Glomerular visceral epithelial cell (primary cell): ENCODE measurements at regions not wholly inside any gene's neighbourhood (a gene's known extent, or its start where the extent isn't known, plus 50 kb on each side); places are given as distances from the start of the nearest gene placed in this dataset.

Experiments
- DNase-seq: peaks from one replicate; pipeline ENCODE4 v3.0.0-alpha.2; 2016; ENCODE audit errors: extremely low spot score

DNA sequence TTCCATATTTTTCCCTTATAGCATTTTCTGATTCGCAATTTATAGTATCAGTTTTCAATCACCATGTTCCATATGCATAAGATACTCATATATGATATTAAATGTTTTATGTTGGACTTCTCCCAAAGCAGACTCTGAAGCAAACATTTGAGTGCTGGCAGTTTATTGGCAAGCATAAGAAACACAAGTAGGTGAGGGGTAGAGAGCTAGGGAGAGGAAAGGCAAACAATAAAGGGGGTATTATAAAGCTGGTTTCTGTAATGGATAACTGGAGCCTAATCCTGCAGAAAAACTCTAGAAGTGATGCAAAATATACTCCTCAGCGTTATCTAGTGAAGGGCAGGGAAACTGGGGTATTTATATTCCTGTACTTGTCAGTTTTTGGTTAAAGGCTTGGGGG is 491.5 kb upstream of the TGFBR2 start:
- no peak for DNase-seq

DNA sequence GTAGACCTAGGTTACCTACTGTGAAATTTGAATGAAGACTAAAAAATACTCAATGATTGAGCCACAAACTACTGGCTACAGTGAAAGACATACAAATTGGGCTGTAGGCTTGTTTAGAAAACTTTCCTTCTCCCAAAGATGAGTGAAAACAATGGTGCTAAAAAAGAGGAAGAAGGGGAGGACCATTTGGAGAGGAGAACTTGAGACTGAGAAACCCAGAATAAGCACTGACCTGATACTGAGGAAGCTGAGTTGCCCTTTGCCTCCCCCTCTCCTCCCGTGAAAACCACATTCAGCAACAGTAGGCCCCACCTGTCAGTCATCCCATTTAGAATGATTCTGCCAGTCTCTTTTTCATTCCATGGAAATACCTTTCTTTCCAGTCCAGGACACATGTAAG is 484.0 kb upstream of the TGFBR2 start:
- DNase-seq = no peak

DNA sequence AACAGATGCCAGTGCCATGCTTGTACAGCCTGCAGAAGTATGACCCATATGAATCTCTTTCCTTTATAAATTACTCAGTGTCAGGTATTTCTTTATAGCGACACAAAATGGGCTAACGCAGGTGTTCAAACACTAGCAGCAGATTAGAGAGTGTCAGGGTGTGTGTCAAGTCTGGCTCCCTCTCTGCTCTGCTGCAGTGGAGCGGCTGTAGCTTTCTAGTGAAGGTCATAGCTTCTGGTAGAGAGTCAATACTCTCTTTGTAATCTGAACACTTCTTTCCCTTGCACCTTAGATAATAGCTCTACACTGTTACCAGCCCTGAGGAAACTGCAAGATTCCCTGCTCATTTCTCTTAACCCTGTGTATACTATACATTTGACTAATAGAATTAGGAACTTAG is 483.2 kb upstream of the TGFBR2 start:
- DNase-seq = no peak

DNA sequence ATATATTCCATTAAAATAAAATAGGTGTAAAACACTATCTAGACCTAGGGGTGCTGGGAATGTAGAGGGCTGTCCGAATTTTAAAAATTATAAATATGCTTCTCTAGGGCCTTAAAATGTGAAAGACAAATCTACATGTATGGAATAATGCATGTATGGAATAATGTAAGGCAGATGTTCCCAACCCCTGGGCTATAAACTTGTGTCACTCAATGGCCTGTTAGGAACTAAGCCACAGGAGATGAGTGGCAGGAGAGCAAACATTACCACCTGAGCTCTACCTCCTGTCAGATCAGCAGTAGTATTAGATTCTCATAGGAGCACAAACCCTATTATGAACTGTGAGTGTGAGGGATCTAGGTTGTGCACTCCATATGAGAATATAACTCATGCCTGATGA is 482.6 kb upstream of the TGFBR2 start:
- no peak for DNase-seq

DNA sequence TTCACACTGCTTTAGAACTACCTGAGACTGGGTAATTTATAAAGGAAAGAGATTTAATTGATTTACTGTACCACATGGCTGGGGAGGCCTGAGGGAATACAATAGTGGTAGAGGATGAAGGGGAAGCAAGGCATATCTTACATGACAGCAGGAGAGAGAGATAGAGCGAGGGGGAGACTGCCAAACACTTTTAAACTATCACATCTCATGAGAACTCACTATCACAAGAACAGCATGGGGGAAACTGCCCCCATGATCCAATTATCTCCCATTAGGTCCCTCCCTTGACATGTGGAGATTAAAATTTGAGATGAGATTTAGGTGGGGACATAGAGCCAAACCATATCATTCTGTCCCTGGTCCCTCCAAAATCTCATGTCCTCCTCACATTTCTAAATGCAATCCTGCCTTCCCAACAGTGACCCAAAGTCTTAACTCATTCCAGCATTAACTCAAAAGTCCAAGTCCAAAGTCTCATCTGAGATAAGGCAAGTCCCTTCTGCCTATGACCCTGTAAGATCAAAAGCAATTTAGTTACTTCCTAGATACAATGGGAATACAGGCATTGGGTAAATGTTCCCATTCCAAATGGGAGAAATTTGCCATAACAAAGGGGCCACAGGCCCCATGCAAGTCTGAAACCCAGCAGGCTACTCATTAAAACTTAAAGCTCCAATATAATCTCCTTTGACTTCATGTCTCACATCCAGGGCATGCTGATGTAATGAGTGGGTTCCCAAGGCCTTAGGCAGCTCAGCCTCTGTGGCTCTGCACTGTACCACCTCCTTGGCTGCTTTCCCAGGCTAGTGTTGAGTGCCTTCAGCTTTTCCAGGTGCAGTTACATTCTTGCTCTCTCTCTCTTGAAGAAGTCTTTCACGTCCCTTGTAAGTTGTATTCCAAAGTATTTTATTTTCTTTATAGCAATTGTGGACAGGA is 481.7 kb upstream of the TGFBR2 start:
- peak; percentile 35 for DNase-seq

DNA sequence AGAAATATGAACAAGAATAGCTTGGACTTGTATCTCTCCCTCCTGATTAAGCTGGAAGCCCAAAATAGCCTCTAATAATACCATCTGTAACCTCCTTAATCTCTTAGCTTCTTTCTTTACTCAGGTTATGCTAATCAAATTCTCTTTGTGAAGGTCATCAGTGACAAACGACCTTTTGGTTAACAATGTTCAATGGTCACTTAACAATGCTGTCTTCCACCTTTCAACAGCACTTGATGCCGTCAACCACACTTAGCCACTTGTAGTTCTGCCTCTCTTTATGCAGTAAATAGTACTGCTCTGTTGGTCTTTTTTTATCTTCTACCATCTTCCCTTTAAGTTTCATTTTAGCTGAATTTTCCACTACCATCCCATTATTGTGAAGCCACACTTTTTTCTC is 476.6 kb upstream of the TGFBR2 start:
- no peak for DNase-seq

DNA sequence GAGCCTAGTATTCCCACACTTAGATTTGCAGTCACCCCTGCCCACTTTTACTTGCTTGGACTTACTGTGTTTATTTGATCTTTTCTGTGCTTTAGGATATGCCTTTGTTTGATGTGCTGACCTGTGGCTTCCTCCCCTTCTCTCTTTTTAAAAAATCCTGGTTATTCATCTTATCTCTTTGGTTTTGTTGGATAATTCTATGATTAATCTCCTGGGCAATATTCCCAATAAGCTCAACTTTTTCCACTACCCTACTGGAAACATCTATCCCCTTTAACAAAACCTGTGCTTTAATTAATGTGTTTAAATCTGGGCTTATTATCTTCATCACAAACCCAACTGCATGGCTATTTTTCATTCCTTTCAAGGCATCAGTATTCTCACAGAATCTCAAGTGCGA is 476.0 kb upstream of the TGFBR2 start:
- no peak for DNase-seq

DNA sequence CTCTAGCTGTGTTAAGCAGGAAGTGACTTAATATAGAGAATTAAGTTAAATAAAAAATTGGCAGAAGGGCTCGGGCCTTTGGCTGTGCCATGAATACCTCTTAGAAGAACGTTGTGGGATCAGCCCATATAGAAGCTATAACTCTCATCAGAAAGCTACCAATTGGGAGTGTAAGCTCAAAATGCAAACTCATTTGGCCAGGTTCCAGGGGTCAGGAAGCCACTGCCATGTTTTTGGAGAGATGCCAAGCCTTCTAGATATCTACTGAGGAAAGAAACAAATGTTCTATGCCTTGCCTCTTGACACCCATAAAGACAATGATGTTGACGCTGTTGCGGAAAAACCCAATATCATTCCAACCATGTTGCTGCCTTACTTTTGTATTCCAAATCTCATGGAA is 475.2 kb upstream of the TGFBR2 start:
- no peak for DNase-seq

DNA sequence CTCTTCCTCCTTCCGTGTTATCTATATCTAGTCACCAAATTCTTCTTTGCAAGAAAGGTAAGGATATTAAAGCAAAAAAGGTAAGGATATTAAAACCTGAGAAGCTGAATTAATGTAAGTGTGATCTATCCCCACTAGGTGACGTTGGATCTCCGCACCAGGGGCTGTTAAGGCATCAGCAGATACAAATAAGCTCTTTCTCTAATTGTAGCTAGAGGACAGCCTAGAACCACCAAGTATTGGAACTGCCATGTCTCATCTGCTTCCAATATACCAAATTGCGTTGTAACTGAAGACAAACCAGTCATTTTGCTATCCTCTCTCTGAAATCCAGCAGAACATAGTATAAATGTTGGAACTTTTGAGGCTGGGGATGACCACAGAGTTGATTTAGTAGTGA is 471.2 kb upstream of the TGFBR2 start:
- no peak for DNase-seq

DNA sequence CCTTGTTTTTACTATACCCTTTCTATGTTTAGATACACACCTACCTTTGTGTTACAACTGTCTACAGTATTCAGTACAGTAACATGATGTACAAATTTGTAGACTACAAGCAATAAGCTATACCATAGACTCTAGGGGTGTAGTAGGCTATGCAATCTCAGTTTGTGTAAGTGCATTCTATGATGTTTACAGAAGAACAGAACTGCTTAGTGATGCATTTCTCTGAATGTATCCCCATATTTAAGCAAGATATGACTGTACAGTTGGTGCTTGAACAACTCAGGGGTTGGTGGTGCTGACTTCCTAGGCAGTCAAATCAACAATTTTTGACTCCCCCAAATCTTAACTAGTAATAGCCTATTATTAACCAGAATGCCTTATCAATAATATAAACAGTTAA is 467.1 kb upstream of the TGFBR2 start:
- no peak for DNase-seq

DNA sequence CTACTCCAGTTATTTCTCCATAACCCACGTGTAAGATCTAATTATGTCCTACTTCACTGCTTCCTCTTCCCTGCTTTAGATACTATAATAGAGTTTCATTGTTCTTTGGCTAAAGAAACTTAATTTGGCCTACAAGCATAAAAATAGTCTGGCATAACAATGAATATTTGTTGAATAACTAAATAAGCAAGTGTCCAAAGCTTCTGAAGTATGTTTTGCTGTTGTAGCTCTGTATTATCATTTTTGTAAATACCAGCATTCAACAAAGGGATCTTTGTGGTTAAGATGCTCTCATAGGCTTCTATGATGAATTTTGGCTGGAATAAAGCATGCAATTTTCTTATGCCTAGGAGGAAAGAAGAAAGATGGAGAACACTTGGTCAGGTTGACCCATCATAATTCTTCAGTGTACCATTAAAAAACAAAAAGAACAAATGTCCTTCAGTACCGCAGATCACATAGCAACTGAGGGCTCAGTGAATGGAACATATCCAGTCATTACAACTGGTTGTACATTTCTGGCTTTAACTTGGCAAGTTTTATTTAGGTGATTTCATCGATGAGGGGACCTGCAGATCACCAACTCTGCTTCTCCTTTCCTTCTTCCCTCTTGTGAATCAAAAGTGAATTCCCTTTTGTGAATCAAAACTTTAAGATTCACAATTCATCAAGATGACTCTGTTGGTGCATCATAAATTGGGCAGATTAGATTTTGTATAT is 465.9 kb upstream of the TGFBR2 start:
- DNase-seq = no peak

DNA sequence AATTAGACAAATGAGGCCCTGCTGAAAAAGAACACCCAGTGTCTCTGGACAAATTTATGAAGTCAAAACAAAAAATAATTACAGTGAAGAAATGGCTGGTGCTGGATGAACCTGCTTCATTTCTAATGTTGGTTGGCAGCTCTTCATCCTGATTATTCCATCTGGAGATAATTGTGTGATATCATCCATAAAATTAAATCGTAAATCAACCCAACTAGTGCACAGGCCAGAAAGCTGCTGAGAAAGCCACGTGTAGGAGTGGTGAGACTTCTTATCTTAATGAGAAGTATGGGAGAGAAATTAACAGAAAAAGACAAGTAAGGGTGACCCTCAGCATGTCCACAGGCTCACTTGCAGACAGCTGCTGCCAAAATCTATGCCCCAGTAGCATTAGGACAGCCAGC is 465.2 kb upstream of the TGFBR2 start:
- DNase-seq = no peak

DNA sequence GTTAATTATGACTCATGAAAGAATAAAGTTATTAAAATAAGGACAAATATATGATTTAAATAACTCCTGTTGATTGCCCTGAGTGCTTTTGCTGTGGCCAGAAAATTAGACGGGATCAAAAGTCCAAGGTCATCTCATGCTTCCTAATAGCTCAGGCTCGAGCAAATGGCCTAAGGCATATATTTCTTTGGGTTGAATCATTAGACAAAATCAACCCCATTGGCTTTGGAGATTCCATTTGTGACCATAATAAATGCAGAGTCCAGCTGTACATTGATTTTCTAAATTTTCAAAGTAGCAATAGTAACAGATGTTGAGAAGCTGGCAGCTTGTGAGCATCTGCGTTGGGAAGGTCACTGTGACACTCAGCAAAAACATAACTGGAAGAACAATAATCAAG is 464.5 kb upstream of the TGFBR2 start:
- DNase-seq = no peak

DNA sequence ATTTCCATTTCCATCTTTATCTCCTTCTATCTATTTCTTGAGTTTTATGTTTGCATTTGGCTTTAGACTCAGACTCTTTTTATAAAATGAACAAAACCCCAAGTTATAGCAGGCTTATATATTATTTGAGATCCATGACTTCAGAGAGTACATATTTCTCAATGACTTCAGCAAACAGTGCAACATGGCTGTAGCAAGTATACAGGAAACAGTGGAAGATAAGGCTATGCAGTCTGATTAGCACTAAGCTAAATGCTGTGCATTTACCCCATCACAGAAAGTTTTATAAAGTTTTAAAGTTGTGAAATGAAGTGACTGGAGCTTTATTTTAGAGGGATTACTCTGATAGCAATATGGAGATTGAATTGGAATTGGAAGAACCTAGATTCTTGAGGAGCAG is 463.5 kb upstream of the TGFBR2 start:
- no peak for DNase-seq

DNA sequence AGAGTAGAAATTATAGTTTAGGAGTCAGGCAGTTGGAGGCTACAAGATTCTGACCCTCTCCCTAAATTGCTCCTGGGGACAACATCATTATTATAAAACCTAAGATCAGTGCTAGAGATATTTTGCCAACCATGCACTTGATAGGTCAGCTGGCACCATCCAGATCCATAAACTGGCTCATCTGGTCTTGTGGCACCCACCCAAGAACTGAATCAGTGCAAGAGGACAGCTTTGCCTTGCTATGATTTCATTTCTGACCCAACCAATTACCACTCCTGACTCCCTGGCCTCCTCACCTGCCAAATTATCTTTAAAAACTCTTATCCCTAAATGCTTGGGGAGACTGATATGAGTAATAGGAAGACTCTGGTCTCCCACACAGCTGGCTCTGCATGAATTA is 461.1 kb upstream of the TGFBR2 start:
- DNase-seq = no peak

DNA sequence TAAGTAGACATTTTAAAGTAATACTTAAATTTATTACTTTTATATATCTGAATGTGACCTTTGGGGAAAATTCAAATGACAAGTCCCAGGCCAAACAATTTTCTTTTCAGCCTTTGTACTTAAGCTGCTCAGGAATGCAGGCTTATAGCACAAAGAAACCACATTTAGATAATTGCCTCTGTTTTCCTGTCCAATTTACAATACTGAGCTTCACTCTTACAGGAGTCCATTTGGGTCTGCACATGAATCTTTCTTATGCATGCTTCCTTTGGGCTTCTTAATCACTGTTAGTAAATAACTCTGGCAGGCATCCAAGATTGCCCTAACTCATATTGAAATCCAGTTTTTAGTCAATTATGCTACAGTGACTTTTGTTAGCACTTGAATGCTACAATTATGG is 459.4 kb upstream of the TGFBR2 start:
- no peak for DNase-seq

DNA sequence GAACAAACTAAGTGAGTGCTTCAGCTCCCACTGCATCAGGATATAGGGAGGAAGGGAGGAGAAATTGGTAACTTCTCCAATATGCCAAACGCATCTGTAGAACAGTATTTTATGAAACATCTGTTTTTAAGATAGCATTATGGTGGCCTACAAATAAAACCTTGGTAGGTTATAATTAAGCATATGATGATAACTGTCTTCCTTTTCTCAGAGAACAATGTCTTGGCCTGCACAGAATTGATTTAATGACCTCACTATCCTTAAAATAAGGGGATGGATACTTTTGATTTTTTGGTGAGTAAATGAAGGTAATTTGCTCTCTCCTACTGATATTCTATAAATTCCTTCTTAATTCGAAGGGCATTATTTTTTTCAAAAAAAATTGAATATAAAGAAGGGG is 451.5 kb upstream of the TGFBR2 start:
- DNase-seq = no peak

DNA sequence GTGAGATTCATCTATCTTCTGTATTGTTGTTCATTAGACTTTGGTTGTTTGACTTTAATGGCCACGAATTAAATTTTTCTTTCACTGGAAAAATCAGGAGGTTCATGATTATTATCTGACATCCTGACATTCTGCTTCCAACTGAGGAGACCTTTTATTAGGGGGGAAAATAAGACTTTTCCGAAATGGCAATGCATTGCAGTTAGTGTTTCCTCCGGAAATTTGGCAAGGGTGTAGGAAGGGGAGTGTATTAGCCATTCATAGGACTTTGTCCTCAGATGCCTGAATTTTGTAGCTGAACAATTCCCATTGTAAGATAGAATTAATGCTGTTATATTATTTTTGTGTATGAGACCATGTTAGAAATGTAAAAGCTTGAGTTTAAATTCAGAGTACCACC is 450.6 kb upstream of the TGFBR2 start:
- DNase-seq = no peak

DNA sequence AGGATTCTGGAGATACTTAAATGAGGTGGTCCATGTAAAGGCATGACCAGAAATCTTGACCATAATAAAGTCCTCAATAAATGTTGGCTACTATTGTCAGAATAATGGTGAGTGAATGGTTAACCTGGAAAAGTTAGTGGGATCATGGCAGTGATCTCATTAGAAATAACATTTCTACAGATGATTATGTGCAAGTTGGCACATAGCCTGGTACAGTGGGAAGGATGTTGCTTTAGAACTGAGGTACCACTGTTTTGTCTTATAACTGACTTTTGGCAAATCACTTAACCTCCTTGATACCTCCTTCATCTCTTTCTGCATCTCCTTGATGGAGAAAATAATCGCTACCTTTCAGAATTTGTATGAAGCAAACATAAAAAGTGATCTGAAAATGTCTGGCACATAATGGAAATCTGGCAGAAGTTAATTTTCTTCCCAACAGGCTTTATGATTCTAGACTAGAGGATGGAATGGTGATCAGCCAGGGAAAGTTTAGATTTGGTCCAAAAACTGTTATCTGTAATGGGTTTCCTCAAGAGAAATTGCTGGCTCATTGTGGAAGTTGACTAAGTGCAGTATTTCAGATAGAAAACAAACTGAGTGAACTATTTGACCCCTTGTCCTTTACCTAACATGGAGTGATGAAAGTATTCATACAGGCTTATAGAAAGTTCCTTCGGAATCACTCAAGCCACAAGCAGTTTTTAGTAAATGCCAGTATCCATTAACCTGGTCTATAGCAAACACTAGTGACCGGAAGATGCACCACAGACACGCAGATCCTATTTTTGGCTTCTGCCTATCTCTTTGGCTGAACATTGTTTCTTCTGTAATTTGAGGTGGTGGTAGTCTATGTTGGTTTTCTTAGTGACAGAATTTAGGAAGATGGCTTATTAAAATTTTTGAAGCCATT is 449.6 kb upstream of the TGFBR2 start:
- DNase-seq = peak; percentile 21

DNA sequence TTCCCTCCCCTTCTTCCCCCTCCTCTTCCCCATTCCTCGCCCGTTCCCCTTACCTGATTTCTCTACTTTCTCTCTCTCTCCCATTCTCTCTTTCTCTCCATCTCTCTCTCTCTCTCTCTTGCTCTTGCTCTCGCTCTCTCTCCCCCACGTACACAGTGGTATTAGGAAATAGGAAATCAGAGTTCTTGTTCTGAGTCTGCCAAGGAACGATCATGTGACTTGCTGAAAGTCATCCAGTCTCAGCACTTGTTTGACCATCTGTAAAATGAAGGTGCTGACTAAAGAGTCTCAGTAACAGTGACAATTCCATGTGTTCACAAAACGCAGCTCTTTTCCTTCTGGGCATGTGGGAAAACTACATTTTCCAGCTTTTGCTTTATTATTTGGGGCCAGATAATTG is 445.0 kb upstream of the TGFBR2 start:
- no peak for DNase-seq

DNA sequence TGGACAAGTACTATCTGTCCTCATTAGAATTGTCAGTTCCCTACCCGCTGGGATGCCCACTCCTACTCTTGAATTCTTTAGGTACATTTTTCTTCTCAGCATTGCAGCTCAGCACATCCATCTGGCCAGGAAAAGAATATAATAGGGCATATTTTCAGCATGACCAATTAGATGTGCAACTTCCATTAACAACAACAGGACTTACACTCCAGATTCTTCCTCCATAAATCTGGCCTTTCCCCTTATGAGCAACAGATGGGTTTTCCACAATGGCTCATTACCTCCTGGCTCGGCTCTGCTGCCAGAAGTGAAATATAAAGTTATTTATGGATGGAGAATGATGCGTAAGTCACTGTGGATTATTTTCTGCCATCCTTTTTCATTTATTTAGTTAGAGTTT is 443.8 kb upstream of the TGFBR2 start:
- DNase-seq = peak; percentile 24

DNA sequence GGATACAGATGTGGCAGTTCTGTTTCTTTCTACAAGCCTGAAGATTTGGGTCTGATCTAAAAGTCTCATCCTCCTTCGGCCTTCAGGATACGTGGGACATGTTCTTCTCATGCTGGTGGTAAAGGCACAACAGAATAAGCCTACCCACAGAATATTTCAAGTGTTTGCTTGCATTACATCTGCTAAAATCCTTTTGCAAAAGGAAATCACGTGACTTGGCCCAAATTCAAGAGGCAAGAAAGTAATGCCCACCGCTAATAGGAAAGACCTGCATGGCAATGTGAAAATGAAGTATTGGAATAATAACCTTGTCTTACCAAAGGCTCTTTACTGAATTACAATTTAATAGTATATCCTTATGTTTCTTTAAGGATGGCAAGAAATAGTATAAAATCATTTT is 439.9 kb upstream of the TGFBR2 start:
- no peak for DNase-seq
